NCI-H2196 treated with DMSO at 0.1 percent for 48 hours (cell line): ENCODE measurements at regions not wholly inside any gene's neighbourhood (a gene's known extent, or its start where the extent isn't known, plus 50 kb on each side); places are given as distances from the start of the nearest gene placed in this dataset.
"Not testable (repeated sequence)": the region's sequence is repeated elsewhere in the genome, so short reads cannot be mapped to it uniquely, and the experiment has no call there.

Experiments used
- DNase-seq: peaks from one replicate; lab custom pipeline; 2025; ENCODE audit not compliant: unreplicated experiment; lab: John Stamatoyannopoulos, UW

DNA sequence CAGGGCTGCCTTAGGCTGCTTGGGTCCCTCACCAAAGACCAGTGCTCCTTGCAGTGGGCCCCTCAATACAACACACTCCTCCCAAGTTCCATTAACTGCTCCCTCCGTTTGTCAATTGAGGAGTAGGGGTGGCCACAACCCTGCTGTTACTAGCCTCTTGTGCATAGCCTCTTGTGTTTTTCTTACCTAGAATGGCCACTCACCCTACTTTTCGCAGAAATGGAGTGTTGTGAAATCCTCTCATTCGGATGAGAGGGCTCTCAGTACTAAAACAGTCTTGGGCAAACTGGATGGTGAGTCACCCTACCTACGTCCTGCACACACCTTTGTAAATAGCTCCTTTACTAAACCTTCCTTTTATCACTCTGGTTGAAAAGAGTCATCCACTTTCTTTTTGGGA is 253.9 kb downstream of the OSR1 start:
- no peak for DNase-seq

- no peak for DNase-seq
Measured at GRCh38 chr2:19102696-19103423, 255.6 kb downstream of the OSR1 start.

DNA sequence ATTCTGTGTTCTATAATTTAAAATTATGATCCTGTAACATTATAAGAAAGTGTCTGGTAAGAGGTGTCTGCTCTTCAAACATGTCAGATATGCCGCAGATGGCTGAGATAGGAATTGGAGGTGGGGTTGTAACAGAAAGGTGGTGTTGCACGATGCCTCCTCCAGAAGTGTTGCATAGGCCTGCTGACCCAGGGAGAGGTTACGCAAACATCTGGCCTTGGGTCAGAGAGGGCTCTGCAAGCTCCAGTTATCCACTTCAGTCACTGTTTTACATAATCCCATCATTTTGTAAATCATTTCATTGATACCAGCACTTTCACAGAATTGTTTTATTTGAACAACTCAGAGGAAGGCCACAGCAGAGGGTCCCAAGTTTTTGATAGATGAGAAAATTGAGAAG is 256.5 kb downstream of the OSR1 start:
- DNase-seq: no peak

DNA sequence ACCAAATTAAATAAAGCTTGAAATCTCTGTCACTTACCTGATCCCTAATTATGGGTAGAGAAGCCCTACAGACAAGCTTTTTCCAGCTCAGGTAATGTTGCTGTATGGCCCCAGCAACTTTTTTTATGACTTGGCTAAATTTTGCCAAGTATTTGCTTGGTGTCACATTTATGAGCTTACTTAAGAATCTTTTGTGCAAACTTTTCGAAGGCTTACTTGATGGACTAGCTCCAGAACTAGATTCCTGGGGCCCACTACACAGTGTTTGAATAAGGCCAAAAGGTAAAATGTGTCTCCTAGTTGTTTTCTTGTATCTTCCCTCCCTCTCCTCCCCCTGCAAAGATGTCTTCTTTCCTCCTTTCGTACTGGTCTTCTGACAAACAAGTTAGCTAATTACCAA is 257.9 kb downstream of the OSR1 start:
- DNase-seq: no peak

DNA sequence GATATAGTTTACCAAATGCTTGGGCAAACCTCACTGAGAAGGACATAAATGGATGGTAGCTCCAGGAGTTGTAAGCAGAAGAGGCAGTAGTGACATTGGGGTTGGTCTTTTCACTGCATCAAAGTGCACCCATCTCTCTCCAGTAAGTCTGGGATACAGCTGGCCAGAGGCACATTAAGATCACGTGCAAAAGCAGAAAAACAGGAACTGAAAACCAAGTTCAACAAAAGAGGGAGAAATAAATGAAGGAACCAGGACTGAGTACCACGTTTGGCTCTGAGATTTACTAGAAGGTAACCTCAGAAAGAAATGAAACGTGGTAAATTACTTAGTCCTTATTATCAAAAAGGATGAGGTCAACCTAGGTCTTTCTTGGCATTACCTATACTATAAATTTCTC is 259.2 kb downstream of the OSR1 start:
- no peak for DNase-seq

DNA sequence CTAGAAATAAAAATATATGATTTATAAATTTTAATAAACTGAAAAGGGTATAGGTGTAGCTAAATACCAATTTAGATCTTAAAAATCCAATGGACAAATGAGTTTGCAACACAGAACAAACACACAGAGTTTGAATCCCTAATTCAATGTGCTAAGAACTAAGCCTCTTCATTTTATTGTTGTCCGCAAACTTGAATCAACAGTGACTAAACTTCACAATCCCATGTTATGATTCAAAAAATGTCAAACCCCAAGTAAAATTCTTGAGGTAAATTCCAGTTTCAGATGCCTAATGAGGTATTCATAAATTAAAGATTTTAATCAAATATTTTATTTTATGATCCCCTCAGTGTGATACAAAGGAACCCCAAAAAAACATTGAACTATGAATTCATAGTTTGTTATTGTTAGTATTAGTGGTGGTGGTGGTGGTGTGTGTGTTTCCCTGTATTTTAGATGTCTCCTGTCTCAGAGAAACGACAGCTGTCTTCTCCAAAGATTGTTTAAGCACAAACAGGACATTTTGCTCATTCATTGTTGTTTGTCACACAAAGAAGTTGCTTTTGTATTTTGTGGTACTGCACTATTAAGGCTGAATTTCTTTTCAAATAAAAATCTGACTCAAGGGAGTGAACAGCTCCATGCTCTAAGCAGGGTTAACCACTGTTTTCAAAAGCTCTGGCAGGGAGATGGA is 259.8 kb downstream of the OSR1 start:
- no peak for DNase-seq

DNA sequence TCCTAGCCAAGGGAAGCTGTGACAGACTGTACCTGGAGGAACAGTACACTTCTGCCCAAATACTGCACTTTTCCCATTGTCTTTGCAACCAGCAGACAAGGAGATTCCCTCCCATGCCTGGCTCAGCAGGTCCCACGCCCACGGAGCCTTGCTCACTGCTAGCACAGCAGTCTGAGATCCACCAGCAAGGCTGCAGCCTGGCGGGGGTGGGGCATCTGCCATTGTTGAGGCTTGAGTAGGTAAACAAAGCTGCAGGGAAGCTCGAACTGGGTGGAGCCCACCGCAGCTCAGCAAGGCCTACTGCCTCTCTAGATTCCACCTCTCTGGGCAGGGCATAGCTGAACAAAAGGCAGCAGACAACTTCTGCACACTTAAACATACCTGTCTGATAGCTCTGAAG is 268.9 kb downstream of the OSR1 start:
- not testable (repeated sequence) for DNase-seq

DNA sequence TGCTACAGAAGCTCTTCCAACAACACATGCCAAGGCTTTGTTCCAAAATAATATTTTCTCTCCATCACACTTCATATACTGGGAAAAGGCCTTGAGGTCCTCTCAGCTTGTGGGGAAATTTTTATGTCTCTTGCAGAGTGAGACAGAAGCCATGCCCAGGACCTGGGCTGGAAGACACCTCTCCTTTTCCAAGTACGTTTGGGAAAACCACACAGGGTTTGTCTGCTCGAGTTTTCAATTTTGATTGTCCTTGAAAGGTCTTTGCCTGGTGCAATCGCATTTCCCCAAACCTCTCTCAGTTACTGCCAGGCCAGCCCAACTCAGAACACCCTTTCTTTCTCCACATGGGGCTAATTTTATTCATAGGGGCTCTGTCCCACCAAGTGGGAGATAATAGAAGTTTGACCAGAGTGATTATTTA is 272.2 kb downstream of the OSR1 start:
- no peak for DNase-seq

DNA sequence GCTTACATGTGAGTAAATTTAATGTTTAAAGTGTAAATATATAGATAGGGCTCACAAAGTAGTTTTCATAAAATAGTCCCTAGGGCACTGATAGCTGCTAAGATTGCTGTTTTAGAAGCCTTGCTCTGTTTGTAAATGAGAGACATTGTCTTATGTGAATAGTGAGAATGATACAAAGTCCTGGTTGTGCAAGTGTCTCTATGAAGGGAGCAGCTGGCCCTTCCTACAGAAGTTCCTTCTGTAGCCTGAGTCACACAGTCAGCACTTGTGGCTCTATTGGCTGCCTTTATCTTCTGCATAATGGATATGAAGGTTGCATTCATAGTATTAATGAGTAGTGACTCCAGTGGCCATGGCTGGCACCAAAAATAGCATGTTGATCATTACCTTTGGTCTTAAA is 279.7 kb downstream of the OSR1 start:
- DNase-seq: no peak

DNA sequence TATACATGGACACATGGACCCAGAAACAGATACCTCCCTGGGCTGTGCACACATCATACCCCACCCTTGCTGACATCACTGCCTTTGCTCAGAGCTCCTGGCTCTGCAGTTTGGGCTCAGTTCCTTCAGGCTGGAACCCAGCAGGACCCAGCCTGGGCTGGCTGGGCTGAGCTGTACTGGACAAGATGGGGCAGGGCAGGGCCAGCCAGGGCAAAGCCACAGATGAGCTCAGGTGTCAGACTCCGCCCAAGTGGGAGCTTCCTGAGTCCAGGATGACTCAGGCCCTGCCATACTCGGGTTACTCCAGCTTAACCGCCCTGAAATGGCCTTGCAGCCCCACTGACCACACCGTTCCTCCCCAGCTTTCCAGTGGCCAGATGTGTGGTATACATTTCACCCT is 284.9 kb downstream of the OSR1 start:
- peak; percentile 57 for DNase-seq

GRCh38 chr2:19072161-19072560 is 286.3 kb downstream of the OSR1 start:
- no peak for DNase-seq

- DNase-seq: no peak
Measured at GRCh38 chr2:19070886-19071285, 287.5 kb downstream of the OSR1 start.

DNA sequence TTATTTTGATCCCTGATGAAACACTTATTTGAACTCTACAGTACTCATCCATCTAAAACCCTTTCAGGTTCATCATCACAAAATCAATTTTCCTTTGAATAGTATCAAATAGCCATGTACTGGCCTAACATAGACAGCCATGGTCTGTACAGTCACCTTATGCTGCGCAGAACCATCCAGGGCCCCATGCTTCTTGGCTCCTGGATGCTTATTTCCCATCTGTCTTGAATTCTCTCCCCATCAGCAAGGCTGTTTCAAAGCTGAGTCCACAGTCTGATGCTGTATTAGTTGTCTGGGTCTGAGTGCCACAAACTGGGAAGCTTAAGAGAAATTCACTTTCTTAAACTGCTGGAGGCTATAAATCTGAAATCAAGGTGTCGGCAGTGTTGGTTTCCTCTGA is 290.2 kb downstream of the OSR1 start:
- DNase-seq: no peak

DNA sequence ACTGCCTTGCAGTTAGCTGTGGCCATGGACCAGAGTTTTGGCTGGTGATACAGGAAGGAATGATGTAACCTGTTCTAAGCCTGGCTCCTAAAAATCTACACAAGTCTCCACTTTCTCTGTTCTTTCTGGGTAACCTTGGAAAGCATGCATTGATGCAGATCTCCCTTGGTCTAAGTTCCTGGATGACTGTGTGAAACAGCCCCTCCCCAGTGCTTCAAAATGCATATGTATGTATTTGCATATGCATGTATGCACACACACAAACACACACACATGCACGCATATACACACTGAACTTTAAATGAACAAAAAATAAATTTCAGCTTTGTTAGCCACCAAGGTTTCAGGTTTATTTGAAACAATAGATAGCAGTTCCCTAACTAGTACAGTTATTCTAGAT is 296.1 kb downstream of the OSR1 start:
- DNase-seq: no peak

DNA sequence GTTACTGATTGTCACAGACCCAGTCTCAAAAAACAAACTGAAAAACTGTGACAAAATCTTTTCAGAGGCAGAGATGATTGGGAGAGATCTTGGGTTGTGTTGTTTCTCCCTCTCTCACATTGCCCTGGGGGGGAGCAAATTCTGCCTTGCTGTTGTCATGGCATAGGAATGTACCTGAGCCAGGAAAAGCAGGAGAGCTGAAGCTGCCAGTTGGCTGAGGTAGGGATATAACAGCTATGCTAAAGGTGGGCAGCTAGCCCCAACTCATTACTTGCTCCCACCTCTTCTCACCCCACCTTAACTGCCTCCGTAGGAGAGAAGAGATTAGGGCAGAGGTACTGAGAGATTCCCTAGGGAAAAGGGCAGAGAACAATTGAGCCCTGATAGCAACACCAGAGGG is 299.3 kb downstream of the OSR1 start:
- no peak for DNase-seq

GRCh38 chr2:19051203-19051831 is 307.1 kb downstream of the OSR1 start:
- no peak for DNase-seq

GRCh38 chr2:19050354-19050753 is 308.1 kb downstream of the OSR1 start:
- no peak for DNase-seq

DNA sequence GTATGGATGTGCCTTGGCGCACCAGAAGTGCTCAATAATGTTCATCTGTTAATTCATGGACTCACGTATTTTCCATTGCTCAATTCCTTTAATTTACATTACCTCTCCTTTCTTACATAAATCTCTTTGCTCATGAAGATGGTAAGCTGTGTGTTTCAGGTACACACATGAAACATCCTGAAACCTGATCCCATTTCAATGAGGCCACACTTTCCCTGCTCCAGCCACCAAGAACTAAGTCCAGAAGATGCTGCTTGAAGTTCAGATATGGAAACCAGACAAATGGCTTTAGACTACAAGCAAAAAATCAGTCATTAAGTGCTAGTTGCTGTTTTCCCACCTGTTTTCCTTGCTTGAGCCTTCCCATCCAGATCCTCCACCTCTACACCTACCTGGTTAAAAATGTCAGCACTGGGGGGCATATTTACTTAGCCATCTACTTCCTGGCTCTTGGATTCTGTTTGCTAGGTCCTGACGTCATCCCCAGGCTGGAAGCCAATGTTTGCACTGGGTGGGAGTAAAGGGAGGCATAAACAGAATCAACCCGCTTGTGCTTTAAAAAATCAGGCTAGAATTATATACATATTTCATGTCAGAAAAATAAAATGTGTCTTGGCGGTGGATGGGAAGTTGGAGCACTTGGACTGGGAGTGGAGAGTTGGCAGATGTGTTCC is 309.7 kb downstream of the OSR1 start:
- peak; percentile 69 for DNase-seq

DNA sequence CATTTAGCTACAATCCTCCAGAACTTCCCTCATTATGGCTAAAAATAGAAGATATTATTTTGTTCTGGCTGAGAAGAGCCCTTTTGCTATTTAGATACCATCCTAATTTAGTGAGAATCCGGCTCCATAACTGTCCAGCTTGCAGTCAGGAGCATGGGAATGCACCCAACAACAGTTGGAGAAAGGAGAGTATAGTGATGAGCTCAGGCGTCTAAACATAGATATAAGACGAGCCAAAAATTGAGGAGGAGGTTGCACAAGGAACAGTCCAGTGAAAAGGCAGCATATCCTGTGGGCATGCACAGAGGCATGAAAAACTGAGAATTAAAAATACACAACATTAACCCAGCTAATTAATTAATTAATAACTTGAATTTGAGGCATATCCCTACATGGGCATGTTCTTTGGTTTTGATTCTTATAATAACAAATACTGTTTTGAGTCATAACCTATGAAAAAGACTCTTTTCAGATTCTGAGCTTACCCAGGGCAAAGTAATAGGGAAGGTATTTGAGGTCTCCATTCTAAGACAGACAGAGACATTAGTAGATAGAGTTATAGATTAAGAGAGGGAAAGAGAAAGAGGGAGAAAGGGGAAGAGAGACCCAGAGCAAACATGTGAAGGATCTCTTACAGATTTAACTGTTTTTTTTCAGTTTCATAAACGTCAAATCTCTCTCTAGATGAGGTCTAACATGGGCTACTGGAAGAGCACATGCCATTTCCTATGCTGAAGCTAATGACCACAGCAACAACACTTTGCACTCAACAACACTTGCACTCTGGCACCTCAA is 311.2 kb downstream of the OSR1 start:
- DNase-seq: no peak

GRCh38 chr2:19045151-19045550 is 313.3 kb downstream of the OSR1 start:
- no peak for DNase-seq

- no peak for DNase-seq
Measured at GRCh38 chr2:19043893-19044292, 314.5 kb downstream of the OSR1 start.
